ENCODE measurements at regions not wholly inside any gene's neighbourhood (a gene's known extent, or its start where the extent isn't known, plus 50 kb on each side); places are given as distances from the start of the nearest gene placed in this dataset.
"Not testable (repeated sequence)": the region's sequence is repeated elsewhere in the genome, so short reads cannot be mapped to it uniquely, and the experiment has no call there.

DNA sequence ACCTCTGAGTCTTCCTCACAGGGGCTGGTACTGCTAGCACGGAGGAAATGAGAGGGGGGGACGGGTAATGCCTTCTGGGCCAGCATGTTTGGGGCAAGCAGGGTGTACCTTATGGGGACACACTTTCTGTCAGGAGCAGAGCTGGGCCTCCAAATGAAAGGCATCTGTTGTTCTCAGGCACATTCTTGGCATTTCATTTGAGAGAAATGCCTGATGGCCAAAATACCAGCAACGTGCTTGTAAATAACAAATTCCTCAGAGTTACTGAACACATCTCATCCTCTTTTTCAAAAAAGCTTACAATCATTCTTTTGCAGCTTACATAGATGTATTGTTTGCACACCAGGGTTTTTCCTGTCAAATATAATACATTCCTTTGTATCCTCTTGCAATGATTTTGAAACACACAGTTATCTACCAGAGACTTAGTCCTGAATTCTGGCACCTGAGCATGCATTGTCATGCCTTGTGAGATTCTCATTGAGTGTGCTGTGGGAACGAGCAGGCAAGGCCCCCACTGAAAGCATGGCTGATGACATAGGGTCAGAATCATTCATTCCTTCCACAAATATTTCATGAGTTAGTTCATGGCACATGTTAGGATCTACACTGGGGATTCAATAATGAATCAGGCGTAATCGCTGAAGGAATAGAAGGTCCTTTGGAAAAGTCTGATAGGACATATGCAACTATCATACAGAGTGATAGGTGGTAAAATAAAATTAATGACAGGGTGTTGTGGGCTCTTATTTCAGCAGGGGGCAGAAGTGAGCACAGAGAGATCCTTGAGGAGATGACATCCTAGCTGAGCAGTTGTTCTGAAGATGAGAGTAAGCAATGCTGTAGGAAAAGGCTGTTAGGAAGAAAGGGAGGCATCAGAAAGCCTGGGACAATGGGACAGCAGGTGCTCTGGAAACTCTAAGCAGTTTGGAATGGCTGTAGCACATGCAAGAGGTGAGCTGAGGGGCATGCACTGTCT, 260.9 kb upstream of the TUT7 start:
- no peak for DNase-seq (ENCODE audit: low spot score)

DNA sequence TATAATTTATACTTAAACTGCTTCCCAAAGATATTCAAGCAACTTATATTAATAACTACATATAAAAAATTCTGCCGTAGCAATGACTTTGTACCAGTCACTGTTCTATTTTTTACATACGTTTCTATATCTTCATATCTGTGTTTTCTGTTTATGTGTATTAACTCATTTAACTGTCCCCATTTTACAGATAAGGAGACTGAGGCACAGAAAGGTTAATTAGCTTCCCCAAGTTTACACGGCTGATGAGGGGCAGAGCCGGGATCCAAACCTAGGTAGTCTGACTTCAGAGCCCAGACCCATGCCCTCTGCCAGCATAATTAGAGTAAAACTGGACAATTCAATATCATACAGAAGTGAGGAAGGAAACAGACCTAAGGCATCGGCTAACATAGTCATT, 259.7 kb upstream of the TUT7 start:
- DNase-seq (ENCODE audit: low spot score): no peak

DNA sequence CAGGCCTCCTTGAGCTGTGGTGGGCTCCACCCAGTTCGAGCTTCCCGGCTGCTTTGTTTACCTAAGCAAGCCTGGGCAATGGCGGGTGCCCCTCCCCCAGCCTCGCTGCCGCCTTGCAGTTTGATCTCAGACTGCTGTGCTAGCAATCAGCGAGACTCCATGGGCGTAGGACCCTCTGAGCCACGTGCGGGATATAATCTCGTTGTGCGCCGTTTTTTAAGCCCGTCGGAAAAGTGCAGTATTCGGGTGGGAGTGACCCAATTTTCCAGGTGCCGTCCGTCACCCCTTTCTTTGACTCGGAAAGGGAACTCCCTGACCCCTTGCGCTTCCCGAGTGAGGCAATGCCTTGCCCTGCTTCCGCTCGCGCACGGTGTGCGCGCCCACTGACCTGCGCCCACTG, 257.3 kb upstream of the TUT7 start:
- not testable (repeated sequence) for DNase-seq (ENCODE audit: low spot score)

DNA sequence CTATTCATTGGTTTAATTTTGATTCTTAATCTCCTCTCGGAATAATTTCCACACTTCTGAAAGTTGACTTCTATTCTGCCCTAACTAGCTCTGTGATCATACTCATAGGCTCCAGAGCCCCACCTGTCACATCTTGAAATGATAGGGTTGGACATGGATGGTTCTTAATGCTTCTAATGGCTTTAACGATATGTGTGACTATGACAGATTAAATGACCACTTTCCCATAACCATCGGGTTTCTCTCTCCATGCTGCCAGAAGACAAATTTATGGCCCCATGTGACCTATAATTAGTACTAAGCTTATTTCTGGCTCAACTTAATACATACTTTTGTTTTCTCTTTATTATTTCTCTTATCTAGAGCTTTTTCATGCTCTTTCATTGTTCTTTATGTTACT, 251.1 kb upstream of the TUT7 start:
- DNase-seq (ENCODE audit: low spot score): no peak

DNA sequence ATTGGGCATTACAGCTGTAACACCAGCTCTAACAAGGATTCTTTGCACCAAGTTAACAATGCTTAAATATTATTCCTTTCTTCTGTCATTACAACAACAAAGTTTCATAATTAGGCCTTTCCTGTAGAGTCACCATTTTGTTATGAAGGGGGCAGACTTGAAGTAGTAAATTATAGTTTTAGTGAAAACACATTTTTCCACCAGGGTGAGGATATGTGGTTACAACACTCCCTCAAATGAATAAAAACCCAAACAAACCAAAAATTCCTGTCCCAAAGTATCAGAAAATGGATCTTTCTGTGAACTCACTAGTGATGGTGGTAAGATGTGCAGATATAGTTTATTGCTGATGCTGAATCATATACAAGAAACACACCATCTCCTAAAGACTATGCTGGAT, 250.5 kb upstream of the TUT7 start:
- DNase-seq (ENCODE audit: low spot score): no peak

DNA sequence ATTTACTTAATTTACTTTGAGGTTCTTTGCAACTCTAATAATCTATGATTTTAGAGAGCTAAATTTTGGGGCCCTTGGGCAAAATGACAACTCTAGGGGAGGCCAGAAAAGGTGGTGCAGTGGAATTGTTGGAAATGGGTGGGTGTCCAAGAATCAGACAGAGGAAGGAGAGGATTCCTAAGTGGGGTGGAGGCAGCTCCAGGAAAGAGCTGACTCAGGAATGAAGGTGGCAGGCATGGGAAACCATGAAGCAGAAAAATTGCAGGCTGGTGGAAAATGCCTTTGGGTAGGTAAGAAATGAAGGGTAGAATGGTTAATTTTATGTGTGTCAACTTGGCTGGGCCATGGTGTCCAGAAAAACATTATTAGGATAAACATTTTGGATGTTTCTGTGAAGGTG, 248.5 kb upstream of the TUT7 start:
- no peak for DNase-seq (ENCODE audit: low spot score)

DNA sequence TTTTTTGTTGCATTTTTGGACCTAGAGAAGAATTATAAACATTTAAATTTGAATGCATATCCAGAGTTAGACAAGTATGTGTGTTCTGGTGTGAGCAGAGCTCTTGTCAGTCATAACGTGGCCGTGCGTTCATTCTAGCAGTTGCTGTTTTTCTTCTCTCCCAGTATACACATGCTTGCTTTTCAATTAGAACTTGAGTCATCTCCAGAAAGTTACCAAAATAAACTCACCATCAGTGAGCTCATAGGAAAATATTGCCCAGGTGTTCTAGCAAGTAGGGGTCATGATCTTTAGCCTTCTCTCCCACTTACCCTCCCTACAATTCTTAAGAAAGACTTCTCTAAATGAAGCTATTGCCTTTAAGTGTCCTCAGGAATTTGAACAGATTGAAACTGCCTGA, 247.5 kb upstream of the TUT7 start:
- DNase-seq (ENCODE audit: low spot score): no peak

DNA sequence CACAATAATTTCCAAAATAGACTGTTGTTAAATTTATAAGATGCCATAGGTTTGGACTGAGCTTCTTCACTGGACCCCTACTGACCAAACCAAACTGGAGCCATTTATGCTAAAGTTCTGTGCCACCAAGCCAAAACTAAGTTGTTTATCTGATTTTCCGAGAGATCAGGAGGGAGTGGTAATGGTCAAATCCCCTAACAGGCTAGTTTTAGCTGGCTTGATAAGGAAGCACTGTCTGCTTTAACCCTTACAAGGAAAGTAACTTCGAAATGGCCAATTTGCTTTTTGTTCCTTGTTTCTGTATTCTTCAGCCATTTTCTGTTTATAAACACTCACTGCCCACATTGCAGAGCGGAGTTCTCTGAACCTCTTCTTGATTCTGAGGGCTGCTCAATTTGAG, 246.8 kb upstream of the TUT7 start:
- DNase-seq (ENCODE audit: low spot score): no peak

DNA sequence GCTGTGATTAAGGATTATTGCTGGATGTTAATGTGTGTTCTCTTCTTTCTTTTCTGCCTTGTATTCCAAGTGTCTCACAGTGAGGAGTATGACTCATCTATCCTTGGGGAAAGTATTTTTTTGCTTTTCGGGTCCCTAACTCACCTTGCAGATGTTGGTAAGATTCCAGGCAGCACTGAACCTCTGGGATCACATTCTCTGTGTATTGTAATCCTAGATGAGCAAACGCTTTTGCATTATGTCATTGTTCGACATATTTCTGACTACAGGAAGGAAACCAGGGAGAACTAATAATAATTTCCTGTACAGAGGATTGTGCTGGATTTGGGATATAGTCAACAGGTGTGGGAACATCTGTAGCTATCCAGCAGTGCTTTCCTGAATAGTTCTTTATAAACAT, 246.1 kb upstream of the TUT7 start:
- DNase-seq (ENCODE audit: low spot score): no peak

DNA sequence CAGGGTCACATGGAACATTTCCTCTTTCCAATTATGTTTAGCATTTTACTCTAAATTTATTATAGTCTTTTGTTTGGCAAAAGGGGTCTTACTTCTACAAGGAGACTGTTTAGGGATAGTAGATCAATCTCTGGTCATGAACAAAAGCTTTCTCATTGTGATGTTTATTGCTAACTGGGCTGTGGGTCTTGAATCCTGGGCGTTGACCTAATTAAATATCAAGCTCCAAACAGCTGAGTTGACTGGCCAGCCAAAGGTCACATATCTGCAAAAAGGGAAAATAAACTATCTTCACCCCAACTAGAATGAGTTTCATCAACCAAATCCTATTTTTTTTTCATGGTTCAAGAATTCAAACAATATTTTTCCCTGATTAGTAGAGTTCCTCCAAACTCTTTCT, 245.4 kb upstream of the TUT7 start:
- no peak for DNase-seq (ENCODE audit: low spot score)

DNA sequence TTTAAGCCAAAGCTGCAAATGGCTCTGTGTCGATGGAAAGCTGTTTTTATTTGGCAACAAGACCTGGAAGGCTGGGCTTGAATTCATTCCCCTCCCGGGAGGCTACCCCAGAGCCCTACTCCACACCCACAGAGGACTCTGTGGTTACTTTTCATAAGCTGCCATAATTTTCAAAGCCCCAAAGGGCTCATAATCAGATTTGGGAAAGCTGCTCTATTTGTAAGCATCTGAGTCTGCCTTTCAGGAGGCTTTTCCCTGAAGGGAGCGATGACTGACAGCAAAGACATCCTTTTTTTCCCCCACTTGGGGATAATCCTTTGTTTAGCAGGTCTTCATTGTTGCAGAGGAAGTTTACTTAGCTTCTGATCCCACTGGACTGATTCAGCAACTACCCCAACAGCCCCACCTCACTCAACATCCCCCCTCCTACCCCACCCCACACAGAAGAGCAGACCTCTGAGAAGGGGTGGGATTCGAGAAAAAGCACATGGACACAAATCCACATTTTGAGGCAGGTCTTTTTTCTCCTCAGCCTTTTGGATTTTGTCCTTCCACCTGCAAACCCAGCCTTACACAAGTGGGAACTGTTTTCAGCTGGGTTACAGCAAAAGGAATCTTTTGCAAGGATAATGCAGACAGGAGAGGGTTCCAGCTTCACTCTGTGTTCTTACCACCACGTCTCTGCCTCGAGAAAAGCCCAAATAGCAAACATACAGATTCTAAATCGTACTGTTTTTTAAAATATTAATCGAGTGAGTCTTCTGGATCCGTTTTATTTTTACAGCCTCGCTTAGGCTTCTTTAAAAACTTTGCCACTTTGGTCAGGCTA, 244.4 kb upstream of the TUT7 start:
- no peak for DNase-seq (ENCODE audit: low spot score)

DNA sequence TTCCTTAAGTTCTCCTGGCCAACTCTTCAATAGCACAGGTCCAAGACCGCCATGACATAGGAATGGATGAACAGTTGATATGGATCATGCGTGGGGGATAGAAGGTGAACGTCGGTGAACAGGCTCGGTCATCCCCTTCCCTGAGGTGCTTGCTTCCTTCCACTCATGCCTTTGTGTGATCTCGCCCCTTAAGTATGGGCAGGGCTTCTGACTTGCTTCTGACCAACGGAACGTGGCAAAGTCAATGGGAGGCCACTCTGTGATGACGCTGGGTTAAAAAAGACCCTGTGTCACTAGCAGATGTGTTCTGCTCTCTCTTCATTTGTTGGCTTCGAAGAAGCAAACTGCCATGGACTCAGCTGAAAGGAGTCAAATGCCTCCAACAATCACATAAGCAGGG, 240.5 kb upstream of the TUT7 start:
- no peak for DNase-seq (ENCODE audit: low spot score)

DNA sequence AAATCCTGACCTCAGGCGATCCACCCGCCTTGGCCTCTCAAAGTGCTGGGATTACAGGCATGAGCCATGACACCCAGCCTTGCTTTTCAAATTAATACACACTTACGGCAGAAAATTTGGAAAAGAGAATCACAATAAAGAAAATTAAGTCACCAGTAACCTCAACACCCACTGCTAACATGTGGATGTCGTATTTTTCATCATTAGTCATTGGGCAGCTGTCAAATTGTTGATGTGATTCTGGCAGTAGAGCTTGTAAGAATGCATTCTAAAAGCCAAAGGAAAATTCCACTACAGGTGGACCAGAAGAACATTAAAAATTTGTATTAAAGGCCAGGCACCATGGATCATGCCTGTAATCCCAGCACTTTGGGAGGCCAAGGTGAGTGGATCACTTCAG, 237.3 kb upstream of the TUT7 start:
- no peak for DNase-seq (ENCODE audit: low spot score)

DNA sequence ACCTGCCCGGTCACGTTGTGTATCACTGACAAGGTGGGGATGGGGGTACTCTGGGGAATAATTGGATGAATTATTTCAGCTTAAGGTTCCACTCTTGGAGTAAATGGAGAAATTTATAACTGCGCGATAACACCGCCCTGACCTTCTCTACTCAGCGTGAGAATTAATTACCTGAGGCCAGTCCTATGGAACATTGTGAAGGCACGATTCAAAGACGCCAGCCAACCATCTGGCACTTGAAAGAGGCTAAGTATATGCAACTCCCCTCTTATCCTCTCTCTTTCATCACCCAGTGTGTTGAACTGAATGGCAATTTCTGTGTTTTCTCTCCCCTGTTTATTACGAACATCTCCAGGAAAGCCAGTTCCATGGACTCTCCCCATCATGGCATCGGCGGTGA, 235.5 kb upstream of the TUT7 start:
- DNase-seq (ENCODE audit: low spot score): no peak

DNA sequence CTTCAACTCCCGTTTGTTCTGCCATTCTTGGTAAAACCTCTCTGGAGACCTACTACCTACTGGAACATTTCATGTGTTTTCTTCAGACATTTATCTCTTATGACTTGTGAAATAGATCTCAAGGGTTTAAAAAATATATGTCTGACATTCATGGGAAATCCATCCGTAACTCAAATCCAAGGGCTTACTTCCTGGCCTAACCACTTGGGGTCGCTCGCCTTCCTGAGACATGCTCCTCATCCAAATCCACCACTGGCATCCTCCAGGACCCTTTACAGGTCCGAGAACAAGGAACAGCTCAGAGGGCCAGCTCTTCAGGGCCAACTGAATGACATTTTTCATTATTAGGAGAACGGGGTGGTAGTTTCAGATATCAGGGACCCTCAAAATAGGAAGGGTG, 235.1 kb upstream of the TUT7 start:
- no peak for DNase-seq (ENCODE audit: low spot score)

DNA sequence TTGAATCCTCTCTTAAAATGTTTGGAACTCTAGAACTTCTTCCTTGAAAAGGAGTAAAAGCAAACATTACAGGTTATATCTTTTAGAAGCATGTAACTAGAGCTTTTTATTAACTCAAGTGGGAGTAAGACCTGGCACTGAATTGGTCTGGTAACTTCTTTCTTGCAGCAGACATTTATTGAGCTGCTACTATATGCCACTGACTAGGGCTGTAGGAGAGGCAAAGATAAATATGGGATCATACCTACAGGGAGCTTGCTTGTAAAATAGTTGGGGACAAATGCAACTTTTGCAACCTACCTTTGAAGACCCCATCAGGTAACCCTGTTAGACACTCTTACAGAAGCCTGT, 231.9 kb upstream of the TUT7 start:
- DNase-seq (ENCODE audit: low spot score): no peak

DNA sequence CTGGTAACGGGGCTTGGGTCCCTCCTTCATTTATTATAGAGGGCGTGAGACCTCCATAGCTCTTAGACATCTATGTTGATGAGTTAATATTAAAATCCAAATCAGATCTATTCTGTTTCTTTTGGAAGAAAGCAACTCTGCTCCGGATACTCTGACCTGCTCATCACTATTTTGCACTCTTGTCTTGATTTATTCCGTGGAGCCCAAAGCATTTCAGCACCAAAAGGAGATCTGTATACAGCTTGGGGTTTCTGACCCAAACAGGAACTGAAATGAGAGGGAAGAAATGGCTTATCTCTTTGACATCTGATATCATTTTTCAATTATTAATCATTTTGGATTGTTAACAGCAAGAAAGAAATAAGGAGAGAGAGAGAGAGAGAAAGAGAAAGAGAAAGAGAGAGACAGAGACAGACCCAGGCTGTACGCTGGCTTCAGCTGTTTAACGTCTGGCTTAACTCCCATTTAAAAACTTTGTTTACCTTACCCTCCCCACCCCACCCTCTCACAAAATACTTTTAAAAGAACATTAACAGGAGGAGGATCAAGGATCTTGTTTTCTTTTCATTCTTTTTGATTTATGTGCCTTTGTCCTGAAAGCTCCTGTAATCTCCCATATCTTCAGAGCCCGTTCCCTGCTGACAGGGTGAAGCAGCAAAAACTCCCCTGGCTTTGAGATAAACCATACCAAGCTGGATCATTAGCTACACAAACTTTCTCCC, 231.4 kb upstream of the TUT7 start:
- no peak for DNase-seq (ENCODE audit: low spot score)

DNA sequence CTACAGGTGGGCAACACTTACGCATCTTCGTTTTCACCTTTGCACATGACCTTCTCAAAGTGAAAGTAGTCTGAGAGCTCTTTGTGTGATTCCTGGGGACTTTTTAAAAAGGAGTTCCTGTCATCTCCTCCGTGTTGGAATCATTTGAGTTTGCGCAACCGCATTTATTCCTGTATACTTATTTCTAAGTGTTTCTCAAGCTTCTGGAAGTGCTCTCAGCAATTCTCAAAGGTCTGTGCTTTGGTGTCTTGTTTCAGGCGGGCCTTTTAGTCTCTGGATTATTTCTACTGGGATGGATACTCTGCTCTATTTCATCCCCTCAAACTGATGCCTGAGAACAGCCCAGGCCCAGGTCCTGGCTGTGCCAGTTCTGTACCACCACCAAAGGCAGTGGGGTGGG, 226.5 kb upstream of the TUT7 start:
- no peak for DNase-seq (ENCODE audit: low spot score)

DNA sequence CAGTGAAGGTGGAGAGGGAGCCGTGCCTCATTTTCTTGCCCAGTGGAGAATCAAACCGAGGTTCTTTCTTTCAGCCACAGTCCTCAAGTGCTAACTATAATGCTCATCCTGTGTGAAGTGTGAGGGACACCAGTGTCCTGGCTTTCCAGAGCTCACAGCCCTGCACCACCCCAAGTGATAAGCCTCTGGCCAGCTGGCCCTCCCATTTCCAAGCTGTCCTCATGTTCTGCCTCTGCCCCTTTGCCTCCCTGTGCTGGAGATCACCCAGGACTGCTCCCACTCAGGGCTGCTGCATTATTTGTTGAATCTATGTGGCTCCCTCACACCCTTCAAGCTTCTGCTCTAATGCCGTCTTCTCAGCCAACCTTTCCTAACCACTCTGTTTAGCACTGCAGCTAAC, 224.5 kb upstream of the TUT7 start:
- DNase-seq (ENCODE audit: low spot score): no peak

DNA sequence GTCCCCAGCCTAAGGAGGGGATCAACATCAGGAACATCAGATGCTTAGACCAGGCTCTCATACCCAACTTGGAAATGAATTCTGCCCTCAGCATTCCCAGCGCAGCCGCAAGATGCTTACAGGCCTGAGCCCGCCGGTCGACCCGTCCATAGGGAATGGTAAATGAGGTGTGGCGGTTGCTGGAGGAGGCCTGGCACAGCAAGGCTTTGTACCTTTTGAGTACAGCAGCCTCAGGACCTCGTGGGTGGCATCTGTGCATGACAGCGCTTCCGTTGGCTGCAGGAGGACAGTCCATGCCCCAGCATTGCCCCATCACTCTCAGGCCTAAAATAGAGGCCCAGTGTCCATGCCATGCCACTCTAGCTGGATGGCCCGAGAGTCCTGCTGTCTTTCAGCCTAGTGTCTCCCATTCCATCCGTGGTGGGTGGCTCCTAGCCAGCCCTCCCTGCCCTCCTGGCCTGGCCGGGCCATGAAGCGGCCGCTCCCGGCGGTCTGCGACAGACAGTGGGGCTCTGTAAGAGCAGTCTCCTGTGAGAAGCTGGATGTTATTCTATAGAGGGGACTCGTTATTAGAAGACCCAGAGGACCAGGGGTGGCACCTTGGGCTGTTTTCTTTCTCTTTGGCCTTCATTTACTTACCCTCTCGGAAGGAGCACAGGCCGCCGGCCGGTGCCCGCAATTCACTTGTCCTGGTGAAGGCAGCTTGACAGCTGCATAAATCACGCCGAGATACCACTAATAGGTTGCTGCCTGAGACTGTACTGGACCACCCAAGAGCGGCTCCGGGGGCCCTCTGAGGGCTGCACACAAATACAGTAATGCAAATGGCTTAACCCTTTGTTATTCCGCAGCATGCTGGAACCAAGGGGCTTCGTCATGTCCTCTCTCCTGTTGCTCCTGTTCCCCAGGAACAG, 223.5 kb upstream of the TUT7 start:
- DNase-seq (ENCODE audit: low spot score): no peak

DNA sequence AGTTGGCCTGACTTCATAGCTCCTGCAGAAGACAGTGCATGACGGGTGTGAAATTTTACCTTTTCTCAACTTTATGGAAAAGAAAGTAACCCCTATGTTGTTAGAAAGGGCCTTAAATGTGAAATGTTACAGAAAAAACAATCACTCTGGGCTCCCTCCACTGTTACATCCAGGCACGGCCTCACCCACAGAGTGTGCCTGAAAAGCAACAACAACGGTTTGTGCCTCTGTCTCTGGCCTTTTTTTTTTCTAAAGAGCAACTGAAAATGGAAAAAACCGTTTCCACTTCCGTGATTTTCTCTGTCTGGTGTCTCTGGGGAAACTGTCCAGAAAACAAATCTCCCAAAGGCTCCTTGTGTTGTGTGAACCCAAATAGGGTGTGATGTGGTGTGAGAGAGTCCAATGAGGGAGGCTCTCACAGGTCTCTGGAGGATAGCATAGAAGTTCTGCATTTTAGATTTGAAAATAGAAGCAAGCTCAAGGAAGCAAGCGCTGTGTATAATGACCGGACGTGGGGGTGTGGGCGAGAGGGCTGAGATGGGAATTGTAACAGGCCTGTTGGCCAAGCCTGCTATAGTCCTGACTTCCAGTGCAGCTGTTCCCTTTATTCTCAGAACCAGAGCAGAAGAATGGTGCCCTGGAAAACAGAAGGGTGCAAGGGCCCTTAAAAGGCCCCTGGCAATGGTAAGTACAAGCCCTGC, 221.8 kb upstream of the TUT7 start:
- no peak for DNase-seq (ENCODE audit: low spot score)
